Astrocyte (in vitro differentiated cells and primary cell): ENCODE measurements at regions not wholly inside any gene's neighbourhood (a gene's known extent, or its start where the extent isn't known, plus 50 kb on each side); places are given as distances from the start of the nearest gene placed in this dataset.

Experiments used
- DNase-seq: peaks from one replicate; pipeline ENCODE4 v3.0.0-alpha.2; 2010; ENCODE audit warnings: low read depth
- FAIRE-seq: peaks from 2 replicates; lab custom pipeline; 2011; peaks lifted over from hg19 to GRCh38; lab: Jason Lieb, UNC
- H2AFZ ChIP-seq: 2 replicates; pipeline ENCODE4 v1.6.0; 2012; ENCODE audit warnings: low read depth, low read length, inconsistent platforms
- H3K27ac ChIP-seq: 2 replicates; pipeline ENCODE4 v1.5.1; 2011; ENCODE audit warnings: low read depth, low read length, inconsistent platforms
- H3K27me3 ChIP-seq: 2 replicates; pipeline ENCODE4 v1.6.0; 2011; ENCODE audit warnings: low read length, inconsistent platforms; ENCODE audit not compliant: insufficient read depth
- H3K36me3 ChIP-seq: 2 replicates; pipeline ENCODE4 v1.5.1; 2011; ENCODE audit warnings: low read length, inconsistent platforms; ENCODE audit not compliant: insufficient read depth
- H3K4me1 ChIP-seq: 2 replicates; pipeline ENCODE4 v1.5.1; 2011; ENCODE audit warnings: low read length, inconsistent platforms; ENCODE audit not compliant: insufficient read depth
- H3K4me2 ChIP-seq: 2 replicates; pipeline ENCODE4 v1.6.0; 2012; ENCODE audit warnings: low read length, inconsistent platforms
- H3K4me3 ChIP-seq: 2 replicates; pipeline ENCODE4 v1.5.1; 2011; ENCODE audit warnings: low read depth, mild to moderate bottlenecking, low read length, inconsistent platforms; ENCODE audit not compliant: insufficient read depth
- H3K79me2 ChIP-seq: 2 replicates; pipeline ENCODE4 v1.6.0; 2012; ENCODE audit warnings: mild to moderate bottlenecking, low read length, inconsistent platforms; ENCODE audit not compliant: insufficient read depth
- H3K9ac ChIP-seq: 2 replicates; pipeline ENCODE4 v1.6.0; 2012; ENCODE audit warnings: mild to moderate bottlenecking, low read length, inconsistent platforms
- H3K9me3 ChIP-seq: 2 replicates; pipeline ENCODE4 v1.5.1; 2012; ENCODE audit warnings: low read depth, mild to moderate bottlenecking, low read length, inconsistent platforms; ENCODE audit not compliant: insufficient read depth
- H4K20me1 ChIP-seq: 2 replicates; pipeline ENCODE4 v1.6.0; 2012; ENCODE audit warnings: low read length, inconsistent platforms; ENCODE audit not compliant: insufficient read depth
- H3K27ac Mint-ChIP-seq: one replicate; pipeline ENCODE4 v1.8.0; 2021; ENCODE audit warnings: mild to moderate bottlenecking, mixed read lengths; ENCODE audit not compliant: unreplicated experiment
- H3K27me3 Mint-ChIP-seq: one replicate; pipeline ENCODE4 v1.8.0; 2021; ENCODE audit warnings: low read depth, mixed read lengths; ENCODE audit not compliant: unreplicated experiment
- H3K36me3 Mint-ChIP-seq: one replicate; pipeline ENCODE4 v1.8.0; 2021; ENCODE audit warnings: low read depth, mixed read lengths; ENCODE audit not compliant: unreplicated experiment
- H3K4me1 Mint-ChIP-seq: one replicate; pipeline ENCODE4 v1.8.0; 2021; ENCODE audit warnings: low read depth, mixed read lengths; ENCODE audit not compliant: unreplicated experiment
- H3K4me3 Mint-ChIP-seq: one replicate; pipeline ENCODE4 v1.8.0; 2021; ENCODE audit warnings: mild to moderate bottlenecking, moderate library complexity, mixed read lengths; ENCODE audit not compliant: unreplicated experiment
- H3K9me3 Mint-ChIP-seq: one replicate; pipeline ENCODE4 v1.8.0; 2021; ENCODE audit warnings: mild to moderate bottlenecking, mixed read lengths; ENCODE audit not compliant: unreplicated experiment
- EZH2 ChIP-seq: IDR thresholded peaks from 2 replicates; pipeline ENCODE4 v1.6.1; 2012; ENCODE audit warnings: mild to moderate bottlenecking, low read length, inconsistent platforms; ENCODE audit not compliant: insufficient read depth
- TF ChIP-seq, protein P1 (sequence below): IDR thresholded peaks from 2 replicates; pipeline ENCODE4 v1.5.1; 2011; ENCODE audit warnings: low read depth, mild to moderate bottlenecking, inconsistent platforms, low read length, moderate library complexity; ENCODE audit not compliant: insufficient read depth

DNA sequence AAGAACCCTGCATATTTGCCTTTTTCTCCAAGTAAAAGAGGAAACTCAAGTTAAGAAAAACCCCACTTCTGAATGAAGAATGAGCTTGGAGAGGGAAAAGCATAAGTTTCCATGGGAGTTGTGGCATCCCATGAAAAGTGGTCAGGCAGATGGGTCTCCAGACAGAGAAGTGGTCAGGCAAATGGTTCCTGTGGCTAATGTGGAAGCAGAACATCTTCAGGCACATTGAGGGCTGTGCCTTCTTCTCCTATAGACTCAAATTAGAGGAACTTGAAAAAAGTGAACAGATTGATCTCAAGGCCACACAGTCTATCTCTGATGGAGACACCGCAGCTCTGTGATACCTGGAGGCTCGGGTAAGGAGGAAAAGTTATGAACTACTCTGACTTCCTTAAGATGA, 55.7 kb upstream of the KIRREL1 start:
- Histone ChIP-seq H3K27me3 (no peaks in the 10 kb centered on the region), H3K4me2 (no peak overlapping the region), H3K27ac (no peak overlapping the region), H3K9ac (no peak overlapping the region), H2AFZ (no peak overlapping the region), H4K20me1 (no peaks in the 10 kb centered on the region), H3K79me2 (no peaks in the 10 kb centered on the region), H3K36me3 (no peaks in the 10 kb centered on the region), H3K4me3 (no peak overlapping the region), H3K9me3 (no peaks in the 10 kb centered on the region), H3K4me1 (no peaks in the 10 kb centered on the region)
- H3K27ac Mint-ChIP-seq: no peak overlapping the region
- FAIRE-seq (no peak), DNase-seq (no peak)
- no peaks in the 10 kb centered on the region for H3K36me3 Mint-ChIP-seq
- TF ChIP-seq EZH2: no peak
- TF ChIP-seq, protein P1, sequence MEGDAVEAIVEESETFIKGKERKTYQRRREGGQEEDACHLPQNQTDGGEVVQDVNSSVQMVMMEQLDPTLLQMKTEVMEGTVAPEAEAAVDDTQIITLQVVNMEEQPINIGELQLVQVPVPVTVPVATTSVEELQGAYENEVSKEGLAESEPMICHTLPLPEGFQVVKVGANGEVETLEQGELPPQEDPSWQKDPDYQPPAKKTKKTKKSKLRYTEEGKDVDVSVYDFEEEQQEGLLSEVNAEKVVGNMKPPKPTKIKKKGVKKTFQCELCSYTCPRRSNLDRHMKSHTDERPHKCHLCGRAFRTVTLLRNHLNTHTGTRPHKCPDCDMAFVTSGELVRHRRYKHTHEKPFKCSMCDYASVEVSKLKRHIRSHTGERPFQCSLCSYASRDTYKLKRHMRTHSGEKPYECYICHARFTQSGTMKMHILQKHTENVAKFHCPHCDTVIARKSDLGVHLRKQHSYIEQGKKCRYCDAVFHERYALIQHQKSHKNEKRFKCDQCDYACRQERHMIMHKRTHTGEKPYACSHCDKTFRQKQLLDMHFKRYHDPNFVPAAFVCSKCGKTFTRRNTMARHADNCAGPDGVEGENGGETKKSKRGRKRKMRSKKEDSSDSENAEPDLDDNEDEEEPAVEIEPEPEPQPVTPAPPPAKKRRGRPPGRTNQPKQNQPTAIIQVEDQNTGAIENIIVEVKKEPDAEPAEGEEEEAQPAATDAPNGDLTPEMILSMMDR: no peak
- peaks cover 5% of the 10 kb centered on the region for H3K9me3 Mint-ChIP-seq
- no peak overlapping the region for H3K4me3 Mint-ChIP-seq
- no peaks in the 10 kb centered on the region for H3K4me1 Mint-ChIP-seq
- peaks cover 30% of the 10 kb centered on the region for H3K27me3 Mint-ChIP-seq

DNA sequence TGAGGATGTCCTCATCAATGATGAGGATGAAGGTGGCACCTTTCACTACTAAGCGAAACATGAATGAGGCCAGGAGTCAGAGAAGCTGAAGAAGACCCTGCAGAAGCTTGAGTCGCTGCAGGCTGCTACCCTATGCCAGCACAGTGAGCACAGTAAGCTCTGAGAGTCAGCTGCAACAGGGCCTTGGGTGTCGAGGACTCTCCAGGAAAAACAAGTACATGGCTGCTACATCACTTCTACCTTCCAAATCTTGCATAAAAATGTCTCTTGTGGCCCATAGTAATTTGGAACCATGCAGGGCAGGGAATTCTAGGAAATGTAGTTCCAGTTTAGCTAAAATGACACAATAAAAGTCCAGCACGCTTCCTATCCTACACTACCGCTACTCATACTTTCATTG, 51.5 kb upstream of the KIRREL1 start:
- H2AFZ ChIP-seq: no peak overlapping the region
- no peaks in the 10 kb centered on the region for H4K20me1 ChIP-seq
- no peaks in the 10 kb centered on the region for H3K4me1 ChIP-seq
- no peaks in the 10 kb centered on the region for H3K79me2 ChIP-seq
- Mint-ChIP-seq H3K36me3 (no peaks in the 10 kb centered on the region), H3K4me1 (no peaks in the 10 kb centered on the region), H3K9me3 (peaks cover 6% of the 10 kb centered on the region), H3K27ac (no peak overlapping the region), H3K27me3 (peaks cover 47% of the 10 kb centered on the region), H3K4me3 (no peak overlapping the region)
- H3K4me2 ChIP-seq: no peak overlapping the region
- DNase-seq: no peak
- H3K9me3 ChIP-seq: no peaks in the 10 kb centered on the region
- H3K9ac ChIP-seq: no peak overlapping the region
- no peak overlapping the region for H3K4me3 ChIP-seq
- no peak overlapping the region for H3K27ac ChIP-seq
- H3K36me3 ChIP-seq: no peaks in the 10 kb centered on the region
- no peak for FAIRE-seq
- TF ChIP-seq EZH2: no peak
- TF ChIP-seq, protein P1: no peak
- no peaks in the 10 kb centered on the region for H3K27me3 ChIP-seq
